ENCODE measurements at regions not wholly inside any gene's neighbourhood (a gene's known extent, or its start where the extent isn't known, plus 50 kb on each side); places are given as distances from the start of the nearest gene placed in this dataset.

- no peak for TF ChIP-seq CTCF (IDR thresholded peaks at IDR 0.05; ENCODE audit: insufficient read depth, low read length, poor library complexity, severe bottlenecking)
- no peak for DNase-seq (ENCODE audit: low read depth)
Observed at GRCh38 chr6:11292594-11293236, 60.2 kb upstream of the NEDD9 start.

GRCh38 chr6:11292091-11292490 lies 59.6 kb upstream of the NEDD9 start:
- no peaks in the 10 kb centered on the region for H3K27me3 ChIP-seq (ENCODE audit: control insufficient read depth, insufficient read depth, low read length)
- no peak overlapping the region for H3K4me3 ChIP-seq (ENCODE audit: low read depth, low read length)
- TF ChIP-seq CTCF (IDR thresholded peaks at IDR 0.05; ENCODE audit: insufficient read depth, low read length, poor library complexity, severe bottlenecking), result no peak
- H3K36me3 ChIP-seq (ENCODE audit: control insufficient read depth, insufficient read depth, low read length), result no peaks in the 10 kb centered on the region
- no peak for DNase-seq (ENCODE audit: low read depth)

More at GRCh38 chr6:11292594-11293236, 60.2 kb upstream of the NEDD9 start:
- Histone ChIP-seq H3K4me3 (ENCODE audit: low read depth, low read length) (no peak overlapping the region), H3K27me3 (ENCODE audit: control insufficient read depth, insufficient read depth, low read length) (no peaks in the 10 kb centered on the region), H3K36me3 (ENCODE audit: control insufficient read depth, insufficient read depth, low read length) (no peaks in the 10 kb centered on the region)

DNA sequence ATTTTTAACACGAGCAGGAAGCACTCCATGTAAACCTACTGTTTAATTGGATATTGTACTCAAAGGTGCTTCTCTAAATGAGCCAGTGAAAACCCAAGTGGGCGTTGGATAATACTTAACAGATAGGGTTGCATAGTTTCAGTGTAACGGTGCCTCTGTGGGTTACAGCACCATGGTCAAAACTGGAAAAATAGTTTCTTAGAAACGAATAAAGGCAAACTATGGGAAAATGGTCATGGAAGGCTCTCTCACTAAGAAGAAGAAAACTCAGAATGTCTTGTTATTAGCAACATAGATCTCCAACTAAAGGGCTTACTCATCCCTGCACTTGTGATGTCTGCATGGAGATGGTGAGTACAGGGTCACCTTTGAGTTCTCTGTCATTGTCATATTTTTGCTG lies 59.1 kb upstream of the NEDD9 start:
- no peak for TF ChIP-seq CTCF (IDR thresholded peaks at IDR 0.05; ENCODE audit: insufficient read depth, low read length, poor library complexity, severe bottlenecking)
- Histone ChIP-seq H3K36me3 (ENCODE audit: control insufficient read depth, insufficient read depth, low read length) (no peaks in the 10 kb centered on the region), H3K27me3 (ENCODE audit: control insufficient read depth, insufficient read depth, low read length) (no peaks in the 10 kb centered on the region), H3K4me3 (ENCODE audit: low read depth, low read length) (no peak overlapping the region)
- DNase-seq (ENCODE audit: low read depth), result no peak

GRCh38 chr6:11290027-11290426 lies 57.6 kb upstream of the NEDD9 start:
- DNase-seq (ENCODE audit: low read depth), result no peak
- Histone ChIP-seq H3K36me3 (ENCODE audit: control insufficient read depth, insufficient read depth, low read length) (no peaks in the 10 kb centered on the region), H3K27me3 (ENCODE audit: control insufficient read depth, insufficient read depth, low read length) (no peaks in the 10 kb centered on the region), H3K4me3 (ENCODE audit: low read depth, low read length) (no peak overlapping the region)
- TF ChIP-seq CTCF (IDR thresholded peaks at IDR 0.05; ENCODE audit: insufficient read depth, low read length, poor library complexity, severe bottlenecking), result no peak

GRCh38 chr6:11288065-11288464 lies 55.6 kb upstream of the NEDD9 start:
- no peak for DNase-seq (ENCODE audit: low read depth)
- Histone ChIP-seq H3K36me3 (ENCODE audit: control insufficient read depth, insufficient read depth, low read length) (no peaks in the 10 kb centered on the region), H3K27me3 (ENCODE audit: control insufficient read depth, insufficient read depth, low read length) (no peaks in the 10 kb centered on the region), H3K4me3 (ENCODE audit: low read depth, low read length) (no peak overlapping the region)
- no peak for TF ChIP-seq CTCF (IDR thresholded peaks at IDR 0.05; ENCODE audit: insufficient read depth, low read length, poor library complexity, severe bottlenecking)

DNA sequence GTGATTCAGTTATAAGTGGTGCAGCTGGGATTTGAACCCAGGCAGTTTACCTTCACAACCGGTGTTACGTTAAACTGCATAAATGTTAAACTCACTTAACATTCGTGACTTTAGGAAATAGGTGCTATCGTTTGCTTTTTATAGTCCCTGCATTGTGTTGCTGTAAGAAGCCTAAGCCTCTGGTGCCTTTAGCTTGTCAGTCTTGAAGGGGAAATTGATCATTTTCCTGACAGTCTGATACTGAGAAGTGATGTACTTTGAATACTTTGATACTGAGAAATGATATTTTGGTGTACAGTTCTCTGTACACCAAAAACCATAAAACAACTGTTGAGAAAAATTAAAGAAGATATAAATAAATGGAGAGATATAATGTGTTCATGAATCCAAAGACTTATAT lies 52.5 kb upstream of the NEDD9 start:
- Histone ChIP-seq H3K36me3 (ENCODE audit: control insufficient read depth, insufficient read depth, low read length) (no peaks in the 10 kb centered on the region), H3K27me3 (ENCODE audit: control insufficient read depth, insufficient read depth, low read length) (no peaks in the 10 kb centered on the region), H3K4me3 (ENCODE audit: low read depth, low read length) (no peak overlapping the region)
- TF ChIP-seq CTCF (IDR thresholded peaks at IDR 0.05; ENCODE audit: insufficient read depth, low read length, poor library complexity, severe bottlenecking), result no peak
- DNase-seq (ENCODE audit: low read depth), result no peak
